K562 (cell line): ENCODE measurements at regions not wholly inside any gene's neighbourhood (a gene's known extent, or its start where the extent isn't known, plus 50 kb on each side); places are given as distances from the start of the nearest gene placed in this dataset.

Source experiments
- ATAC-seq: fragments of 200-7000 bp; cut with Tn5 transposase; 3 replicates; pipeline ENCODE4 v1.9.1; 2020; ENCODE audit warnings: moderate library complexity
- BruUV-seq: library from RNA; stranded (reverse); fragments of 400-500 nt; replicated peaks from 2 replicates; lab custom pipeline; 2021; lab: Mats Ljungman, UMichigan
- CTCF ChIA-PET: fragments of 300-600 bp; formaldehyde crosslinking; extraction: SDS; loops from one replicate; lab custom pipeline; 2021; ENCODE audit warnings: low intra/inter-chr PET ratio; lab: Yijun Ruan, JAX
- POLR2A ChIA-PET: fragments of 300-600, 350-650 bp; sonication (Branson Sonifier 250); formaldehyde crosslinking; extraction: SDS; loops from one replicate; lab custom pipeline; 2021; ENCODE audit warnings: antibody characterized with exemption, inconsistent platforms; lab: Yijun Ruan, JAX
- DNase-seq, 4 experiments: peaks; one replicate each; pipeline versions ENCODE4 v3.0.0 to v3.0.0-alpha.2; 2011 to 2018; ENCODE audit warnings: low spot score in 3 of 4, mixed read lengths in 3 of 4; ENCODE audit errors: extremely low read depth in 1 of 4
- FAIRE-seq: peaks from 2 replicates; lab custom pipeline; 2011; peaks lifted over from hg19 to GRCh38; lab: Jason Lieb, UNC
- H2AFZ ChIP-seq: 2 replicates; pipeline ENCODE4 v1.6.0; 2011; ENCODE audit warnings: low read depth, low read length, control low read depth, inconsistent platforms
- H3K27ac ChIP-seq: fragments of 200-600 bp; 3 replicates; pipeline ENCODE4 v1.8.0; 2011; ENCODE audit warnings: low read depth, mild to moderate bottlenecking, control low read depth, inconsistent platforms, low read length, moderate library complexity, mixed read lengths; ENCODE audit errors: extremely low read depth
- H3K27me3 ChIP-seq, 2 experiments: fragments of 300-600 bp in 1 of 2; 2 replicates in 1 of 2; 3 replicates in 1 of 2; pipeline versions ENCODE4 v1.6.0 to v1.8.0; 2011; ENCODE audit warnings: inconsistent platforms in 2 of 2, low read length in 2 of 2, mild to moderate bottlenecking in 1 of 2, mixed read lengths in 1 of 2, moderate library complexity in 1 of 2; ENCODE audit not compliant: control insufficient read depth in 2 of 2, insufficient read depth in 2 of 2
- H3K36me3 ChIP-seq: fragments of 300-600 bp; 3 replicates; pipeline ENCODE4 v1.8.0; 2011; ENCODE audit warnings: mild to moderate bottlenecking, low read length, inconsistent platforms; ENCODE audit not compliant: control insufficient read depth, insufficient read depth
- H3K4me1 ChIP-seq, 2 experiments: fragments of 200-600 bp in 1 of 2; replicated peaks in 1 of 2; 2 replicates in 1 of 2; 3 replicates in 1 of 2; pipeline versions ENCODE4 v1.5.1 to v1.8.0; 2011; ENCODE audit warnings: inconsistent platforms in 2 of 2, low read length in 2 of 2, mild to moderate bottlenecking in 1 of 2, mixed read lengths in 1 of 2, moderate library complexity in 1 of 2; ENCODE audit not compliant: control insufficient read depth in 2 of 2, insufficient read depth in 2 of 2
- H3K4me2 ChIP-seq: 2 replicates; pipeline ENCODE4 v1.6.1; 2011; ENCODE audit warnings: low read length, control low read depth, inconsistent platforms, mixed read lengths; ENCODE audit not compliant: insufficient read depth
- H3K4me3 ChIP-seq: fragments of 200-600 bp; sonication (generic), shearing (Covaris generic); 2 replicates; pipeline ENCODE4 v1.5.1; 2016; ENCODE audit warnings: control low read depth, inconsistent platforms
- H3K79me2 ChIP-seq: fragments of 200-600 bp; 3 replicates; pipeline ENCODE4 v1.8.0; 2011; ENCODE audit warnings: low read length, inconsistent platforms; ENCODE audit not compliant: control insufficient read depth, insufficient read depth
- H3K9ac ChIP-seq, 2 experiments: 2 replicates each; pipeline versions ENCODE4 v1.6.0 to v1.6.1; 2011; ENCODE audit warnings: low read depth in 2 of 2, low read length in 2 of 2, control low read depth in 1 of 2, inconsistent platforms in 1 of 2, mild to moderate bottlenecking in 1 of 2, mixed read lengths in 1 of 2; ENCODE audit not compliant: insufficient read depth in 1 of 2
- H3K9me1 ChIP-seq: one replicate; pipeline ENCODE4 v1.6.0; 2011; ENCODE audit warnings: inconsistent platforms, mild to moderate bottlenecking, low read length, moderate library complexity; ENCODE audit not compliant: control insufficient read depth, insufficient read depth
- H3K9me3 ChIP-seq: replicated peaks from 2 replicates; pipeline ENCODE4 v1.5.1; 2011; ENCODE audit warnings: low read depth, low read length, inconsistent platforms; ENCODE audit not compliant: control insufficient read depth, insufficient read depth
- H4K20me1 ChIP-seq: replicated peaks from 2 replicates; pipeline ENCODE4 v1.6.1; 2011; ENCODE audit warnings: low read length, inconsistent platforms, mixed read lengths; ENCODE audit not compliant: control insufficient read depth, insufficient read depth
- ETS2 ChIP-seq: IDR thresholded peaks from 2 replicates; pipeline ENCODE4 v1.6.1; 2016; ENCODE audit warnings: borderline replicate concordance, missing genetic modification characterization, mild to moderate bottlenecking, moderate library complexity, missing compliant biosample characterization; ENCODE audit not compliant: poor library complexity, severe bottlenecking
- SNIP1 ChIP-seq: fragments of 450-650 bp; IDR thresholded peaks from 2 replicates; pipeline ENCODE4 v1.7.1; 2017; ENCODE audit warnings: low read depth, mild to moderate bottlenecking
- SRSF1 ChIP-seq: fragments of 200-400 bp; formaldehyde crosslinking; IDR thresholded peaks from 2 replicates; pipeline ENCODE4 v1.6.1; 2017; ENCODE audit warnings: mild to moderate bottlenecking, low read depth, low read length, moderate library complexity
- ZNF316 ChIP-seq: fragments of 450-650 bp; IDR thresholded peaks from 2 replicates; pipeline ENCODE4 v1.6.1; 2016
- ZNF561 ChIP-seq: fragments of 450-650 bp; formaldehyde crosslinking; conservative IDR thresholded peaks from 2 replicates; pipeline ENCODE4 v1.4.0; 2020; ENCODE audit warnings: mild to moderate bottlenecking, moderate library complexity
- WGBS: fragments of 100-300 bp; shearing (Covaris generic); methylation state at CpG from one replicate; pipeline ENCODE4 v1.1.6; 2016; ENCODE audit warnings: low coverage, mixed read lengths; ENCODE audit not compliant: insufficient coverage; ENCODE audit errors: missing lambda C conversion rate; 5-methylcytosine and 5-hydroxymethylcytosine counted together
- in situ Hi-C: fragments of 300-500 bp; cut with MboI; formaldehyde crosslinking; loops from 4 replicates; pipeline ENCODE4 v1.15.0; 2018; ENCODE audit warnings: inconsistent platforms, mixed read lengths
- intact Hi-C: fragments of 100-400 bp; cut with micrococcal nuclease; formaldehyde crosslinking; loops from 2 replicates; pipeline ENCODE4 v1.14.2; 2022
- TF ChIP-seq, protein P1 (sequence below): fragments of 150-350 bp; conservative IDR thresholded peaks from 2 replicates; pipeline ENCODE4 v1.6.1; 2014; ENCODE audit warnings: low read length

- FAIRE-seq (no peak), ATAC-seq (no peak), DNase-seq (no peak)
- no TSS peak for BruUV-seq
- Histone ChIP-seq H3K9me1 (no peaks in the 10 kb centered on the region), H3K27ac (no peak overlapping the region), H3K4me1 (no peaks in the 10 kb centered on the region; a peak in 2 of 5 replicates), H3K9me3 (peaks cover 9% of the 10 kb centered on the region; the same call in 1 of the 2 replicates), H3K4me2 (no peak overlapping the region), H3K79me2 (no peaks in the 10 kb centered on the region), H3K36me3 (no peaks in the 10 kb centered on the region), H4K20me1 (no peaks in the 10 kb centered on the region), H3K9ac (no peak overlapping the region), H3K27me3 (peaks cover 0 to 12% of the 10 kb centered on the region in 2 experiments; a peak in 1 of 5 replicates), H2AFZ (no peak overlapping the region), H3K4me3 (no peak overlapping the region)
- intact Hi-C loops (no loop called here), in situ Hi-C loops (no loop called here)
- POLR2A ChIA-PET, result no interaction called here
- WGBS, result 3% methylated on average over 20 of the region's 20 CpGs
- CTCF ChIA-PET, result no interaction called here
- TF ChIP-seq ETS2 (tag) (no peak), SNIP1 (no peak), SRSF1 (no peak), ZNF316 (no peak), ZNF561 (CRISPR knock-in tag) (no peak)
- TF ChIP-seq, protein P1, sequence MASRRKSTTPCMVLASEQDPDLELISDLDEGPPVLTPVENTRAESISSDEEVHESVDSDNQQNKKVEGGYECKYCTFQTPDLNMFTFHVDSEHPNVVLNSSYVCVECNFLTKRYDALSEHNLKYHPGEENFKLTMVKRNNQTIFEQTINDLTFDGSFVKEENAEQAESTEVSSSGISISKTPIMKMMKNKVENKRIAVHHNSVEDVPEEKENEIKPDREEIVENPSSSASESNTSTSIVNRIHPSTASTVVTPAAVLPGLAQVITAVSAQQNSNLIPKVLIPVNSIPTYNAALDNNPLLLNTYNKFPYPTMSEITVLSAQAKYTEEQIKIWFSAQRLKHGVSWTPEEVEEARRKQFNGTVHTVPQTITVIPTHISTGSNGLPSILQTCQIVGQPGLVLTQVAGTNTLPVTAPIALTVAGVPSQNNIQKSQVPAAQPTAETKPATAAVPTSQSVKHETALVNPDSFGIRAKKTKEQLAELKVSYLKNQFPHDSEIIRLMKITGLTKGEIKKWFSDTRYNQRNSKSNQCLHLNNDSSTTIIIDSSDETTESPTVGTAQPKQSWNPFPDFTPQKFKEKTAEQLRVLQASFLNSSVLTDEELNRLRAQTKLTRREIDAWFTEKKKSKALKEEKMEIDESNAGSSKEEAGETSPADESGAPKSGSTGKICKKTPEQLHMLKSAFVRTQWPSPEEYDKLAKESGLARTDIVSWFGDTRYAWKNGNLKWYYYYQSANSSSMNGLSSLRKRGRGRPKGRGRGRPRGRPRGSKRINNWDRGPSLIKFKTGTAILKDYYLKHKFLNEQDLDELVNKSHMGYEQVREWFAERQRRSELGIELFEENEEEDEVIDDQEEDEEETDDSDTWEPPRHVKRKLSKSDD, result no peak
Measured at GRCh38 chr1:2893473-2894120, 92.1 kb upstream of the TTC34 start.
